OCI-LY1 (cell line): ENCODE measurements at regions not wholly inside any gene's neighbourhood (a gene's known extent, or its start where the extent isn't known, plus 50 kb on each side); places are given as distances from the start of the nearest gene placed in this dataset.

Source experiments
- H2AFZ ChIP-seq: fragments of 200-600 bp; sonication (generic), shearing (Covaris generic); 2 replicates; pipeline ENCODE4 v1.6.0; 2014; ENCODE audit warnings: antibody characterized with exemption, mild to moderate bottlenecking, low read length
- H3F3A ChIP-seq: fragments of 200-600 bp; sonication (generic), shearing (Covaris generic); 2 replicates; pipeline ENCODE4 v1.6.0; 2014; ENCODE audit warnings: mild to moderate bottlenecking, antibody characterized with exemption, low read length, moderate library complexity; ENCODE audit not compliant: insufficient read depth
- H3K27ac ChIP-seq: fragments of 200-600 bp; sonication (generic); 2 replicates; pipeline ENCODE4 v1.5.1; 2014; ENCODE audit warnings: low read length, mixed run types, mild to moderate bottlenecking, low read depth; ENCODE audit not compliant: poor library complexity, severe bottlenecking
- H3K27me3 ChIP-seq: fragments of 200-600 bp; sonication (generic); 2 replicates; pipeline ENCODE4 v1.6.0; 2014; ENCODE audit warnings: antibody characterized with exemption, mild to moderate bottlenecking, low read length, moderate library complexity; ENCODE audit not compliant: insufficient read depth
- H3K36me3 ChIP-seq: fragments of 200-600 bp; sonication (generic); 2 replicates; pipeline ENCODE4 v1.6.1; 2014; ENCODE audit warnings: mild to moderate bottlenecking, antibody characterized with exemption, low read length, moderate library complexity, mixed read lengths; ENCODE audit not compliant: insufficient read depth
- H3K4me1 ChIP-seq: fragments of 200-600 bp; sonication (generic); 2 replicates; pipeline ENCODE4 v1.5.1; 2014; ENCODE audit warnings: mild to moderate bottlenecking, low read length, moderate library complexity; ENCODE audit not compliant: insufficient read depth, severe bottlenecking
- H3K4me2 ChIP-seq: fragments of 200-600 bp; sonication (generic), shearing (Covaris generic); 2 replicates; pipeline ENCODE4 v1.6.1; 2014; ENCODE audit warnings: low read length
- H3K4me3 ChIP-seq: fragments of 200-600 bp; sonication (generic); 2 replicates; pipeline ENCODE4 v1.5.1; 2014; ENCODE audit warnings: low read length, low read depth, mild to moderate bottlenecking, mixed read lengths; ENCODE audit not compliant: poor library complexity, severe bottlenecking
- H3K79me2 ChIP-seq: fragments of 200-600 bp; shearing (Covaris generic); 2 replicates; pipeline ENCODE4 v1.6.1; 2016; ENCODE audit warnings: mixed run types, low read length, mixed read lengths; ENCODE audit not compliant: insufficient read depth
- H3K9ac ChIP-seq: fragments of 200-600 bp; sonication (generic), shearing (Covaris generic); 2 replicates; pipeline ENCODE4 v1.6.1; 2014; ENCODE audit warnings: mild to moderate bottlenecking, low read length, mixed read lengths
- H3K9me2 ChIP-seq: fragments of 200-600 bp; sonication (generic), shearing (Covaris generic); 2 replicates; pipeline ENCODE4 v1.6.1; 2014; ENCODE audit warnings: low read depth, mild to moderate bottlenecking, low read length, mixed read lengths
- H3K9me3 ChIP-seq: fragments of 200-600 bp; shearing (Covaris generic); 2 replicates; pipeline ENCODE4 v1.6.1; 2014; ENCODE audit warnings: low read length, mixed read lengths
- H4K20me1 ChIP-seq: fragments of 200-600 bp; sonication (generic), shearing (Covaris generic); 2 replicates; pipeline ENCODE4 v1.6.0; 2016; ENCODE audit warnings: mild to moderate bottlenecking, low read length; ENCODE audit not compliant: insufficient read depth
- CTCF ChIP-seq: fragments of 200-600 bp; sonication (generic), shearing (Covaris generic); IDR thresholded peaks from 2 replicates; pipeline ENCODE4 v1.5.1; 2017; ENCODE audit warnings: mild to moderate bottlenecking, antibody characterized with exemption, low read length, moderate library complexity, mixed read lengths
- EZH2 ChIP-seq: fragments of 200-600 bp; sonication (generic), shearing (Covaris generic); IDR thresholded peaks from 2 replicates; pipeline ENCODE4 v1.8.0; 2017; ENCODE audit warnings: borderline replicate concordance, mixed run types, mild to moderate bottlenecking, antibody characterized with exemption, low read length, moderate library complexity, mixed read lengths

GRCh38 chr14:98682033-98682432 is 590.0 kb downstream of the BCL11B start:
- TF ChIP-seq EZH2 (no peak), CTCF (no peak)
- no peaks in the 10 kb centered on the region for H3K36me3 ChIP-seq
- no peak overlapping the region for H3K4me2 ChIP-seq
- H3K27me3 ChIP-seq, result no peaks in the 10 kb centered on the region
- no peak overlapping the region for H2AFZ ChIP-seq
- H3K9me2 ChIP-seq, result no peaks in the 10 kb centered on the region
- H3K27ac ChIP-seq, result no peak overlapping the region
- H3K79me2 ChIP-seq, result no peaks in the 10 kb centered on the region
- H3F3A ChIP-seq, result no peaks in the 10 kb centered on the region
- H4K20me1 ChIP-seq, result no peaks in the 10 kb centered on the region
- H3K4me3 ChIP-seq, result no peak overlapping the region
- no peaks in the 10 kb centered on the region for H3K9me3 ChIP-seq
- no peak overlapping the region for H3K9ac ChIP-seq
- no peaks in the 10 kb centered on the region for H3K4me1 ChIP-seq

- Histone ChIP-seq H3K9me2 (no peaks in the 10 kb centered on the region), H3K9me3 (no peaks in the 10 kb centered on the region), H3K9ac (no peak overlapping the region), H3K27ac (no peak overlapping the region), H3K4me2 (no peak overlapping the region), H3K36me3 (no peaks in the 10 kb centered on the region), H3K4me1 (no peaks in the 10 kb centered on the region), H3K79me2 (no peaks in the 10 kb centered on the region), H2AFZ (no peak overlapping the region), H3F3A (no peaks in the 10 kb centered on the region), H3K4me3 (no peak overlapping the region), H4K20me1 (no peaks in the 10 kb centered on the region), H3K27me3 (no peaks in the 10 kb centered on the region)
- no peak for TF ChIP-seq CTCF
- no peak for TF ChIP-seq EZH2
These were observed 589.3 kb downstream of the BCL11B start for GRCh38 chr14:98682726-98683125.

GRCh38 chr14:98684468-98684867 is 587.5 kb downstream of the BCL11B start:
- Histone ChIP-seq H3K36me3 (no peaks in the 10 kb centered on the region), H3K4me1 (no peaks in the 10 kb centered on the region), H3F3A (no peaks in the 10 kb centered on the region), H3K4me3 (no peak overlapping the region), H3K9ac (no peak overlapping the region), H3K27ac (no peak overlapping the region), H3K79me2 (no peaks in the 10 kb centered on the region), H4K20me1 (no peaks in the 10 kb centered on the region), H3K9me3 (no peaks in the 10 kb centered on the region), H3K4me2 (no peak overlapping the region), H3K9me2 (no peaks in the 10 kb centered on the region), H3K27me3 (no peaks in the 10 kb centered on the region), H2AFZ (no peak overlapping the region)
- no peak for TF ChIP-seq CTCF
- TF ChIP-seq EZH2, result no peak
